ENCODE measurements at regions not wholly inside any gene's neighbourhood (a gene's known extent, or its start where the extent isn't known, plus 50 kb on each side); places are given as distances from the start of the nearest gene placed in this dataset.

- no peak for TF ChIP-seq CTCF (IDR thresholded peaks at IDR 0.05)
- no peak for TF ChIP-seq EZH2 (IDR thresholded peaks at IDR 0.05)
- TF ChIP-seq EZH2phosphoT487 (IDR thresholded peaks at IDR 0.05), result no peak
Observed at GRCh38 chr4:123017636-123018395, 95.4 kb upstream of the NUDT6 start.

Data from neural progenitor cell (in vitro differentiated cells).